ENCODE measurements at regions not wholly inside any gene's neighbourhood (a gene's known extent, or its start where the extent isn't known, plus 50 kb on each side); places are given as distances from the start of the nearest gene placed in this dataset.

GRCh38 chr2:134770702-134771101 lies 51.9 kb upstream of the TMEM163 start:
- Histone ChIP-seq H2BK120ac (ENCODE audit: low read depth, low read length) (no peak overlapping the region), H3K23ac (ENCODE audit: low read depth, low read length, poor library complexity) (no peak overlapping the region), H3K18ac (ENCODE audit: low read length) (no peak overlapping the region), H3K4me1 (ENCODE audit: control insufficient read depth in 2 of 2, insufficient read depth in 1 of 2, low read depth in 1 of 2, low read length in 2 of 2) (peaks cover 8 to 25% of the 10 kb centered on the region in 2 donors), H4K91ac (ENCODE audit: low read depth, low read length, poor library complexity) (no peak overlapping the region), H3K4ac (ENCODE audit: low read length) (no peak overlapping the region), H2AFZ (ENCODE audit: low read length) (no peak overlapping the region), H3K4me3 (ENCODE audit: low read length in 2 of 2) (no peak overlapping the region), H3K79me1 (ENCODE audit: low read depth, low read length) (no peaks in the 10 kb centered on the region), H2BK12ac (ENCODE audit: low read length) (no peak overlapping the region), H3K14ac (ENCODE audit: low read length) (no peak overlapping the region), H3K27me3 (ENCODE audit: control insufficient read depth in 3 of 3, insufficient read depth in 3 of 3, low read depth in 1 of 3, low read length in 3 of 3) (peaks cover 0 to 6% (median 0%) of the 10 kb centered on the region in 3 experiments), H4K8ac (ENCODE audit: low read depth, low read length) (no peak overlapping the region), H2BK15ac (ENCODE audit: low read length) (no peak overlapping the region), H3K36me3 (replicated peaks in 1 of 2; ENCODE audit: control insufficient read depth in 2 of 2, insufficient read depth in 2 of 2, low read length in 2 of 2) (no peaks in the 10 kb centered on the region), H2AK5ac (ENCODE audit: low read depth, low read length) (no peak overlapping the region), H3K9me3 (replicated peaks in 1 of 2; ENCODE audit: control insufficient read depth in 2 of 2, insufficient read depth in 1 of 2, low read depth in 1 of 2, low read length in 2 of 2) (no peaks in the 10 kb centered on the region), H3K27ac (replicated peaks; ENCODE audit: low read length) (no peak overlapping the region), H3K9ac (ENCODE audit: low read depth, low read length, poor library complexity) (no peak overlapping the region), H2BK5ac (ENCODE audit: low read length) (no peak overlapping the region), H3K4me2 (ENCODE audit: insufficient read depth, low read length, poor library complexity, severe bottlenecking) (no peak overlapping the region)
- no CpG with 5 or more reads among the region's 6 CpGs for WGBS, 2 donors (ENCODE audit: extremely low coverage in 2 of 2, insufficient read length in 2 of 2, insufficient replicate concordance in 1 of 2)
- DNase-seq (ENCODE audit: low spot score): no peak

GRCh38 chr2:134771313-134771801 lies 52.6 kb upstream of the TMEM163 start:
- H2AFZ ChIP-seq (ENCODE audit: low read length): no peak overlapping the region
- no peak overlapping the region for H3K9ac ChIP-seq (ENCODE audit: low read depth, low read length, poor library complexity)
- no peak for DNase-seq (ENCODE audit: low spot score)
- no peak overlapping the region for H4K8ac ChIP-seq (ENCODE audit: low read depth, low read length)
- peaks cover 0 to 6% (median 0%) of the 10 kb centered on the region in 3 experiments for H3K27me3 ChIP-seq (ENCODE audit: control insufficient read depth in 3 of 3, insufficient read depth in 3 of 3, low read depth in 1 of 3, low read length in 3 of 3)
- H3K4me2 ChIP-seq (ENCODE audit: insufficient read depth, low read length, poor library complexity, severe bottlenecking): no peak overlapping the region
- no peak overlapping the region for H2BK5ac ChIP-seq (ENCODE audit: low read length)
- no peaks in the 10 kb centered on the region for H3K9me3 ChIP-seq (replicated peaks in 1 of 2; ENCODE audit: control insufficient read depth in 2 of 2, insufficient read depth in 1 of 2, low read depth in 1 of 2, low read length in 2 of 2)
- H3K79me1 ChIP-seq (ENCODE audit: low read depth, low read length): no peaks in the 10 kb centered on the region
- WGBS, 2 donors (ENCODE audit: extremely low coverage in 2 of 2, insufficient read length in 2 of 2, insufficient replicate concordance in 1 of 2): no CpG with 5 or more reads among the region's 4 CpGs
- no peak overlapping the region for H3K27ac ChIP-seq (replicated peaks; ENCODE audit: low read length)
- no peak overlapping the region for H2AK5ac ChIP-seq (ENCODE audit: low read depth, low read length)
- H3K4ac ChIP-seq (ENCODE audit: low read length): no peak overlapping the region
- H3K4me1 ChIP-seq (ENCODE audit: control insufficient read depth in 2 of 2, insufficient read depth in 1 of 2, low read depth in 1 of 2, low read length in 2 of 2): peaks cover 8 to 30% of the 10 kb centered on the region in 2 donors
- no peak overlapping the region for H4K91ac ChIP-seq (ENCODE audit: low read depth, low read length, poor library complexity)
- H3K4me3 ChIP-seq (ENCODE audit: low read length in 2 of 2): no peak overlapping the region
- H3K14ac ChIP-seq (ENCODE audit: low read length): no peak overlapping the region
- H2BK15ac ChIP-seq (ENCODE audit: low read length): no peak overlapping the region
- H2BK120ac ChIP-seq (ENCODE audit: low read depth, low read length): no peak overlapping the region
- H3K36me3 ChIP-seq (replicated peaks in 1 of 2; ENCODE audit: control insufficient read depth in 2 of 2, insufficient read depth in 2 of 2, low read length in 2 of 2): no peaks in the 10 kb centered on the region
- H3K18ac ChIP-seq (ENCODE audit: low read length): no peak overlapping the region
- no peak overlapping the region for H3K23ac ChIP-seq (ENCODE audit: low read depth, low read length, poor library complexity)
- H2BK12ac ChIP-seq (ENCODE audit: low read length): no peak overlapping the region

GRCh38 chr2:134772493-134773169 lies 53.8 kb upstream of the TMEM163 start:
- Histone ChIP-seq H2AK5ac (ENCODE audit: low read depth, low read length) (no peak overlapping the region), H2BK5ac (ENCODE audit: low read length) (no peak overlapping the region), H3K4me3 (ENCODE audit: low read length in 2 of 2) (no peak overlapping the region), H3K23ac (ENCODE audit: low read depth, low read length, poor library complexity) (no peak overlapping the region), H3K27ac (replicated peaks; ENCODE audit: low read length) (no peak overlapping the region), H3K4ac (ENCODE audit: low read length) (no peak overlapping the region), H3K27me3 (ENCODE audit: control insufficient read depth in 3 of 3, insufficient read depth in 3 of 3, low read depth in 1 of 3, low read length in 3 of 3) (peaks cover 0 to 6% (median 0%) of the 10 kb centered on the region in 3 experiments), H3K9ac (ENCODE audit: low read depth, low read length, poor library complexity) (no peak overlapping the region), H3K79me1 (ENCODE audit: low read depth, low read length) (no peaks in the 10 kb centered on the region), H2BK120ac (ENCODE audit: low read depth, low read length) (no peak overlapping the region), H2AFZ (ENCODE audit: low read length) (no peak overlapping the region), H4K8ac (ENCODE audit: low read depth, low read length) (no peak overlapping the region), H4K91ac (ENCODE audit: low read depth, low read length, poor library complexity) (no peak overlapping the region), H3K9me3 (replicated peaks in 1 of 2; ENCODE audit: control insufficient read depth in 2 of 2, insufficient read depth in 1 of 2, low read depth in 1 of 2, low read length in 2 of 2) (no peaks in the 10 kb centered on the region), H3K14ac (ENCODE audit: low read length) (no peak overlapping the region), H3K36me3 (replicated peaks in 1 of 2; ENCODE audit: control insufficient read depth in 2 of 2, insufficient read depth in 2 of 2, low read length in 2 of 2) (no peaks in the 10 kb centered on the region), H3K4me1 (ENCODE audit: control insufficient read depth in 2 of 2, insufficient read depth in 1 of 2, low read depth in 1 of 2, low read length in 2 of 2) (peaks cover 8 to 30% of the 10 kb centered on the region in 2 donors), H2BK12ac (ENCODE audit: low read length) (no peak overlapping the region), H2BK15ac (ENCODE audit: low read length) (no peak overlapping the region), H3K4me2 (ENCODE audit: insufficient read depth, low read length, poor library complexity, severe bottlenecking) (no peak overlapping the region), H3K18ac (ENCODE audit: low read length) (no peak overlapping the region)
- no CpG with 5 or more reads among the region's 8 CpGs for WGBS, 2 donors (ENCODE audit: extremely low coverage in 2 of 2, insufficient read length in 2 of 2, insufficient replicate concordance in 1 of 2)
- DNase-seq (ENCODE audit: low spot score): no peak

- no peaks in the 10 kb centered on the region for H3K9me3 ChIP-seq (replicated peaks in 1 of 2; ENCODE audit: control insufficient read depth in 2 of 2, insufficient read depth in 1 of 2, low read depth in 1 of 2, low read length in 2 of 2)
- H2BK120ac ChIP-seq (ENCODE audit: low read depth, low read length): no peak overlapping the region
- H3K4me1 ChIP-seq (ENCODE audit: control insufficient read depth in 2 of 2, insufficient read depth in 1 of 2, low read depth in 1 of 2, low read length in 2 of 2): peaks cover 8 to 30% of the 10 kb centered on the region in 2 donors
- no CpG with 5 or more reads among the region's 7 CpGs for WGBS, 2 donors (ENCODE audit: extremely low coverage in 2 of 2, insufficient read length in 2 of 2, insufficient replicate concordance in 1 of 2)
- no peak overlapping the region for H2BK15ac ChIP-seq (ENCODE audit: low read length)
- H3K27me3 ChIP-seq (ENCODE audit: control insufficient read depth in 3 of 3, insufficient read depth in 3 of 3, low read depth in 1 of 3, low read length in 3 of 3): peaks cover 0 to 6% (median 0%) of the 10 kb centered on the region in 3 experiments
- H3K14ac ChIP-seq (ENCODE audit: low read length): no peak overlapping the region
- no peak overlapping the region for H3K4ac ChIP-seq (ENCODE audit: low read length)
- H2BK5ac ChIP-seq (ENCODE audit: low read length): no peak overlapping the region
- H3K4me2 ChIP-seq (ENCODE audit: insufficient read depth, low read length, poor library complexity, severe bottlenecking): no peak overlapping the region
- H2AFZ ChIP-seq (ENCODE audit: low read length): no peak overlapping the region
- DNase-seq (ENCODE audit: low spot score): no peak
- H4K8ac ChIP-seq (ENCODE audit: low read depth, low read length): no peak overlapping the region
- no peak overlapping the region for H2AK5ac ChIP-seq (ENCODE audit: low read depth, low read length)
- no peak overlapping the region for H3K23ac ChIP-seq (ENCODE audit: low read depth, low read length, poor library complexity)
- H3K4me3 ChIP-seq (ENCODE audit: low read length in 2 of 2): no peak overlapping the region
- H3K18ac ChIP-seq (ENCODE audit: low read length): peak overlapping the region; percentile 55
- H4K91ac ChIP-seq (ENCODE audit: low read depth, low read length, poor library complexity): no peak overlapping the region
- no peak overlapping the region for H3K27ac ChIP-seq (replicated peaks; ENCODE audit: low read length)
- no peaks in the 10 kb centered on the region for H3K36me3 ChIP-seq (replicated peaks in 1 of 2; ENCODE audit: control insufficient read depth in 2 of 2, insufficient read depth in 2 of 2, low read length in 2 of 2)
- H2BK12ac ChIP-seq (ENCODE audit: low read length): no peak overlapping the region
- no peak overlapping the region for H3K9ac ChIP-seq (ENCODE audit: low read depth, low read length, poor library complexity)
- H3K79me1 ChIP-seq (ENCODE audit: low read depth, low read length): no peaks in the 10 kb centered on the region
These were observed 54.5 kb upstream of the TMEM163 start for GRCh38 chr2:134773335-134773734.
